ENCODE measurements at regions not wholly inside any gene's neighbourhood (a gene's known extent, or its start where the extent isn't known, plus 50 kb on each side); places are given as distances from the start of the nearest gene placed in this dataset.

DNA sequence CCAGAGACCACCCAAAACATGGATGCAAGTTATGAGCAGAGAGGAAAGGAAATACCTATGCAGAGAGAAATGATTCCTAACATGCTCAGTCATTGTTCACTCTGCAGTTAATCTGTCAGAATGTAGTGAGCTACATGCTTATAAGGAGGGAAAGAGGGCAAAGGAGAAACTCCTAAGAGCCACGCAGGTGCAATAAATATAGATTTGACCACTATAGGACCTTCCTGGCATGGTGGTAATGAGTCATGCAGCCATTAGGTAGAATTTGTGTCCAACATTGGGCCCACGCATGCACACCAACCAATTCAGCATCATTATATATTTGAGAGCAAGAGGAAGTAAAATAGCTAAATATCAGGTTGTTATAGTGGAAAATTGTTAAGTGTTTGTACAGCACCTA lies 699.9 kb downstream of the DSC3 start:
- DNase-seq (ENCODE audit: low read depth, low spot score), result no peak
- FAIRE-seq, result no peak
- Histone ChIP-seq H3K9ac (ENCODE audit: control insufficient read depth, extremely low read depth, insufficient read depth, low read length) (no peak overlapping the region), H3K36me3 (ENCODE audit: control insufficient read depth in 2 of 2, extremely low read depth in 1 of 2, insufficient read depth in 2 of 2, low read length in 2 of 2) (no peaks in the 10 kb centered on the region), H3K4me3 (ENCODE audit: control insufficient read depth in 2 of 3, extremely low read depth in 1 of 3, insufficient read depth in 2 of 3, low read depth in 1 of 3, low read length in 3 of 3) (no peak overlapping the region), H3K79me2 (ENCODE audit: control insufficient read depth, insufficient read depth, low read length) (no peaks in the 10 kb centered on the region), H3K27me3 (ENCODE audit: control insufficient read depth, extremely low read depth, insufficient read depth, low read length) (no peaks in the 10 kb centered on the region), H2AFZ (ENCODE audit: control insufficient read depth, low read length) (no peak overlapping the region), H3K4me2 (ENCODE audit: control insufficient read depth, extremely low read depth, insufficient read depth, low read depth, low read length) (no peak overlapping the region), H3K9me1 (ENCODE audit: control insufficient read depth, extremely low read depth, insufficient read depth, low read length) (no peaks in the 10 kb centered on the region), H3K4me1 (ENCODE audit: control insufficient read depth, extremely low read depth, insufficient read depth, low read length) (no peaks in the 10 kb centered on the region), H4K20me1 (ENCODE audit: control insufficient read depth, extremely low read depth, insufficient read depth, low read length) (no peaks in the 10 kb centered on the region), H3K27ac (ENCODE audit: control insufficient read depth, insufficient read depth, low read length) (no peak overlapping the region), H3K9me3 (ENCODE audit: control insufficient read depth, low read depth, low read length) (no peaks in the 10 kb centered on the region)
- dilution Hi-C loops (cut with MboI; ENCODE audit: extremely low pct_ligation_motif_present, low sequenced_read_pairs), result no loop called here
- no peak for TF ChIP-seq EZH2 (IDR thresholded peaks at IDR 0.05; ENCODE audit: low read length)
- TF ChIP-seq CTCF (optimal IDR thresholded peaks at IDR 0.05 in 1 of 3, IDR thresholded peaks at IDR 0.05 in 1 of 3, conservative IDR thresholded peaks at IDR 0.05 in 1 of 3; ENCODE audit: extremely low read depth in 1 of 3, insufficient read depth in 2 of 3, low read length in 3 of 3), result no peak

- no peak for FAIRE-seq
- H3K9ac ChIP-seq (ENCODE audit: control insufficient read depth, extremely low read depth, insufficient read depth, low read length), result no peak overlapping the region
- no peak for DNase-seq (ENCODE audit: low read depth, low spot score)
- no peaks in the 10 kb centered on the region for H3K9me1 ChIP-seq (ENCODE audit: control insufficient read depth, extremely low read depth, insufficient read depth, low read length)
- H3K27me3 ChIP-seq (ENCODE audit: control insufficient read depth, extremely low read depth, insufficient read depth, low read length), result peaks cover 3% of the 10 kb centered on the region
- H4K20me1 ChIP-seq (ENCODE audit: control insufficient read depth, extremely low read depth, insufficient read depth, low read length), result no peaks in the 10 kb centered on the region
- H3K27ac ChIP-seq (ENCODE audit: control insufficient read depth, insufficient read depth, low read length), result no peak overlapping the region
- no peak overlapping the region for H3K4me3 ChIP-seq (ENCODE audit: control insufficient read depth in 2 of 3, extremely low read depth in 1 of 3, insufficient read depth in 2 of 3, low read depth in 1 of 3, low read length in 3 of 3)
- TF ChIP-seq EZH2 (IDR thresholded peaks at IDR 0.05; ENCODE audit: low read length), result no peak
- no peaks in the 10 kb centered on the region for H3K79me2 ChIP-seq (ENCODE audit: control insufficient read depth, insufficient read depth, low read length)
- H2AFZ ChIP-seq (ENCODE audit: control insufficient read depth, low read length), result no peak overlapping the region
- dilution Hi-C loops (cut with MboI; ENCODE audit: extremely low pct_ligation_motif_present, low sequenced_read_pairs), result no loop called here
- H3K4me2 ChIP-seq (ENCODE audit: control insufficient read depth, extremely low read depth, insufficient read depth, low read depth, low read length), result no peak overlapping the region
- H3K9me3 ChIP-seq (ENCODE audit: control insufficient read depth, low read depth, low read length), result no peaks in the 10 kb centered on the region
- H3K36me3 ChIP-seq (ENCODE audit: control insufficient read depth in 2 of 2, extremely low read depth in 1 of 2, insufficient read depth in 2 of 2, low read length in 2 of 2), result no peaks in the 10 kb centered on the region
- no peaks in the 10 kb centered on the region for H3K4me1 ChIP-seq (ENCODE audit: control insufficient read depth, extremely low read depth, insufficient read depth, low read length)
These were observed 707.8 kb downstream of the DSC3 start for GRCh38 chr18:30334781-30335180.

DNA sequence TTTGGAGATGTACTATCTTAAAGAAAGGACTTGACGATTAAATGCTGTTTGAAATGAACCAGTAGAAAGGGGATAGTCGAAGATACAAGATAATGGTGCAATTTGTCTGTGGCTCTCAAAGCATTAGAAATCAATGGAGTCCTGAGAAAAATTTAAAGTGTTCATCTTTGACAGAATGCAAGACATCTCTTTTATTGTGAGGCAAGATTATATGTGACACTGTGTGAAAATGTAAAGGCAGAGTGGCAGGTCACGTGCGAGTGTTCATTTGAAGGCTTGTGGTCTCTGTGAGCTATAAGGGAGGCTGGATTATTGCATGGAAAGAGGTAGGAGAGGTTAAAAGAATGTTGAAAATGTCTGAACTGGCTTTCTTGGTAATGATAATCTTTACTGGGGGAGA lies 709.2 kb downstream of the DSC3 start:
- H3K4me3 ChIP-seq (ENCODE audit: control insufficient read depth in 2 of 3, extremely low read depth in 1 of 3, insufficient read depth in 2 of 3, low read depth in 1 of 3, low read length in 3 of 3), result no peak overlapping the region
- H2AFZ ChIP-seq (ENCODE audit: control insufficient read depth, low read length), result no peak overlapping the region
- no peaks in the 10 kb centered on the region for H4K20me1 ChIP-seq (ENCODE audit: control insufficient read depth, extremely low read depth, insufficient read depth, low read length)
- H3K9me1 ChIP-seq (ENCODE audit: control insufficient read depth, extremely low read depth, insufficient read depth, low read length), result no peaks in the 10 kb centered on the region
- no peak overlapping the region for H3K27ac ChIP-seq (ENCODE audit: control insufficient read depth, insufficient read depth, low read length)
- no peaks in the 10 kb centered on the region for H3K79me2 ChIP-seq (ENCODE audit: control insufficient read depth, insufficient read depth, low read length)
- dilution Hi-C loops (cut with MboI; ENCODE audit: extremely low pct_ligation_motif_present, low sequenced_read_pairs), result no loop called here
- DNase-seq (ENCODE audit: low read depth, low spot score) (no peak), FAIRE-seq (no peak)
- H3K9ac ChIP-seq (ENCODE audit: control insufficient read depth, extremely low read depth, insufficient read depth, low read length), result no peak overlapping the region
- peaks cover 3% of the 10 kb centered on the region for H3K27me3 ChIP-seq (ENCODE audit: control insufficient read depth, extremely low read depth, insufficient read depth, low read length)
- no peaks in the 10 kb centered on the region for H3K9me3 ChIP-seq (ENCODE audit: control insufficient read depth, low read depth, low read length)
- no peak for TF ChIP-seq CTCF (optimal IDR thresholded peaks at IDR 0.05 in 1 of 3, IDR thresholded peaks at IDR 0.05 in 1 of 3, conservative IDR thresholded peaks at IDR 0.05 in 1 of 3; ENCODE audit: extremely low read depth in 1 of 3, insufficient read depth in 2 of 3, low read length in 3 of 3)
- no peak for TF ChIP-seq EZH2 (IDR thresholded peaks at IDR 0.05; ENCODE audit: low read length)
- H3K4me2 ChIP-seq (ENCODE audit: control insufficient read depth, extremely low read depth, insufficient read depth, low read depth, low read length), result no peak overlapping the region
- H3K36me3 ChIP-seq (ENCODE audit: control insufficient read depth in 2 of 2, extremely low read depth in 1 of 2, insufficient read depth in 2 of 2, low read length in 2 of 2), result no peaks in the 10 kb centered on the region
- no peaks in the 10 kb centered on the region for H3K4me1 ChIP-seq (ENCODE audit: control insufficient read depth, extremely low read depth, insufficient read depth, low read length)

All from keratinocyte (primary cell).